Fibroblast of mammary gland (primary cell): ENCODE measurements at regions not wholly inside any gene's neighbourhood (a gene's known extent, or its start where the extent isn't known, plus 50 kb on each side); places are given as distances from the start of the nearest gene placed in this dataset.

Source experiments
- DNase-seq: peaks from one replicate; pipeline ENCODE4 v3.0.0-alpha.2; 2010; ENCODE audit warnings: low read depth
- H3K4me3 ChIP-seq: 2 replicates; pipeline ENCODE4 v1.5.1; 2011; ENCODE audit warnings: low read depth, mild to moderate bottlenecking, low read length, moderate library complexity; ENCODE audit not compliant: control insufficient read depth
- TF ChIP-seq, protein P1 (sequence below): conservative IDR thresholded peaks from 2 replicates; pipeline ENCODE4 v1.5.1; 2011; ENCODE audit warnings: low read depth, low read length, inconsistent platforms; ENCODE audit not compliant: control insufficient read depth, insufficient read depth

DNA sequence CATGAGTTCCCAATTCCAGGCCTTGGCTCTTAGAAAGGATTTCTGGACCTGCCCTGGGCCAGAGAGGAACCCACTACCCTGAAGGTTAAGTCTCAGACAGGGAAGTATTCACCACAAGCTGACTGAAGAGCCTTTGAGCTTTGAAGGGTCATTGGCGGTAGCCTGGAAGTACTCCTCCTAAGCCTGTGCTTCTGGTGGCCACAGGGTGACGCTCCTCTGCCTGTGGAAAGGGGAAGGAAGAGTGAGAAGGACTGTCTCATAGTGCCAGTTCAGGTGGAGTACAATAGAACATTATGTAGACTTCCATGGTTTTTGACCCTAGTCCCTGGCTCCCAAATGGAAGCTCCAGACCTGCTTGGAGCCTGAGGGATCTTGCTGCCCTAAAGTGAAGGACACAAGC, 1233.2 kb upstream of the CDH6 start:
- H3K4me3 ChIP-seq: no peak overlapping the region
- TF ChIP-seq, protein P1, sequence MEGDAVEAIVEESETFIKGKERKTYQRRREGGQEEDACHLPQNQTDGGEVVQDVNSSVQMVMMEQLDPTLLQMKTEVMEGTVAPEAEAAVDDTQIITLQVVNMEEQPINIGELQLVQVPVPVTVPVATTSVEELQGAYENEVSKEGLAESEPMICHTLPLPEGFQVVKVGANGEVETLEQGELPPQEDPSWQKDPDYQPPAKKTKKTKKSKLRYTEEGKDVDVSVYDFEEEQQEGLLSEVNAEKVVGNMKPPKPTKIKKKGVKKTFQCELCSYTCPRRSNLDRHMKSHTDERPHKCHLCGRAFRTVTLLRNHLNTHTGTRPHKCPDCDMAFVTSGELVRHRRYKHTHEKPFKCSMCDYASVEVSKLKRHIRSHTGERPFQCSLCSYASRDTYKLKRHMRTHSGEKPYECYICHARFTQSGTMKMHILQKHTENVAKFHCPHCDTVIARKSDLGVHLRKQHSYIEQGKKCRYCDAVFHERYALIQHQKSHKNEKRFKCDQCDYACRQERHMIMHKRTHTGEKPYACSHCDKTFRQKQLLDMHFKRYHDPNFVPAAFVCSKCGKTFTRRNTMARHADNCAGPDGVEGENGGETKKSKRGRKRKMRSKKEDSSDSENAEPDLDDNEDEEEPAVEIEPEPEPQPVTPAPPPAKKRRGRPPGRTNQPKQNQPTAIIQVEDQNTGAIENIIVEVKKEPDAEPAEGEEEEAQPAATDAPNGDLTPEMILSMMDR: no peak
- DNase-seq: no peak

- TF ChIP-seq, protein P1: no peak
- DNase-seq: no peak
- no peak overlapping the region for H3K4me3 ChIP-seq
These were observed 1242.9 kb upstream of the CDH6 start for GRCh38 chr5:29950416-29951145.

DNA sequence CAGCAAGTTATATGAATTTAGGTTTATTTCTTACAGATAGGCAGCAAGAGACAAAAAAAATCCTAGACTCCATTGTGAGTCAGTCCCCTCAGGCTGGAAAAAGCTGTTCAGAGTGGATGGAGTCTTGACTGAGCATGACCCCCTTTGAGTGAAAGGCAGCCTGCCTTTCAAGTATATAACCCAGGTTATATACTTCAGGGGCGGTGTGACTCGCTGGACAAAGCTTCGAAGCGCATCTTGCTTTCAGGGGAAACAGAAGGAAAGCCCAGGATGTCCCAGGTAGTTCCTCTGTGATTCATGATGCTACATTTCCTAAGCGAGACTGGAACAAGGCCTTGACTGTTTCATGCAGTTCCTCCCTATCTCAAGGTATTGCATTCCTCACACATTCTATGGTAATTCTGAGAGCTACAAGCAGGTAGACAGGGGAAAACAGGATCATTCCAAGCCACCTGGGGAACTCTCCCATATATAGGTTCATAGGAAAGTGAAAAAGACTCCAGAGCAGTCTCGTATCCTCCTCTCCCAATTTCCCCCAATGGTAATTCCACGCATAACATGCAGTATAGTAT, 1244.1 kb upstream of the CDH6 start:
- TF ChIP-seq, protein P1: no peak
- no peak overlapping the region for H3K4me3 ChIP-seq
- DNase-seq: no peak

- DNase-seq: no peak
- no peak overlapping the region for H3K4me3 ChIP-seq
- TF ChIP-seq, protein P1: no peak
These were observed 1249.2 kb upstream of the CDH6 start for GRCh38 chr5:29944327-29944726.

DNA sequence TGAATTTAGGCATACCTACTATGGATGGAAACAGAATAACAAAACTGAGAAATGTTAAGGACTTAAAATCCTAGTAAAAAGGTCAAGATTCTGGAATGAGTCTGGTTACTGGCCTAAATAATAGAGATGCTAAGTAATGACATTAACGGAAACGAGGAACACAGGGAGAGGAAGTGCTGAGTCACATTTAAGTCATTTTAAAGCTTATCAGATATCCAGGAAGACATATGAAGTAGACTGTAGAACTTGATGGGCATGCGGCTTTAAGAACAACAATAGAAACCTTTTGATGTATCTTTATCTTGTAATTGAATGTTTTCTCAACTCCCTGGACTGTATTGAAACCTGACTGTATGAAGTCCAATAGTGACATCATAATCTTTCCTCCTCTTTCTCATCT, 1251.4 kb upstream of the CDH6 start:
- DNase-seq: no peak
- TF ChIP-seq, protein P1: no peak
- no peak overlapping the region for H3K4me3 ChIP-seq

DNA sequence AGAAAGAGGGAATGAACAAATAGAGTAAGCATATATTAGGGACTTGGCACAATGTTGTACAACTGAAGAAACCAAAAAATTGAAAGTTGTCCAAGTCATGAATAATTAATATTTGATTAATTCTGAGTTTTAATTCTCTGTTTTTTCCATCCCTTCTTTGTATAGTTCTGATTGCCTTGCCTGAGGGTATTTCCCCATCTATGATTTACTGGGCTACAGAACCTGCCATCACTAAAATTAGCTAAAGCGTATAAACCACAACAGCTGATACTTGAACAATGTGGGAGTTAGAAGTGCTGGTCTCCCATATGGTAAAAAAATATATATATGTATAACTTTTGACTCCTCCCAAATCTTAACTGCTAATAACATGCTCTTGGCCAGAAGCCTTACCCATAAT, 1253.5 kb upstream of the CDH6 start:
- TF ChIP-seq, protein P1: no peak
- DNase-seq: no peak
- no peak overlapping the region for H3K4me3 ChIP-seq

GRCh38 chr5:29935371-29935770, 1258.1 kb upstream of the CDH6 start:
- H3K4me3 ChIP-seq: no peak overlapping the region
- TF ChIP-seq, protein P1: no peak
- DNase-seq: no peak
